Keratinocyte (primary cell): ENCODE measurements at regions not wholly inside any gene's neighbourhood (a gene's known extent, or its start where the extent isn't known, plus 50 kb on each side); places are given as distances from the start of the nearest gene placed in this dataset.

ENCODE experiments used
- DNase-seq: peaks from one replicate; pipeline ENCODE4 v3.0.0-alpha.2; 2011; ENCODE audit warnings: low read depth, missing footprints, low spot score
- FAIRE-seq: peaks from 2 replicates; lab custom pipeline; 2011; peaks lifted over from hg19 to GRCh38; lab: Jason Lieb, UNC
- H2AFZ ChIP-seq: 2 replicates; pipeline ENCODE4 v1.6.0; 2012; ENCODE audit warnings: low read length, control low read depth, inconsistent platforms; ENCODE audit not compliant: control insufficient read depth
- H3K27ac ChIP-seq: 2 replicates; pipeline ENCODE4 v1.5.1; 2011; ENCODE audit warnings: low read length; ENCODE audit not compliant: control insufficient read depth, insufficient read depth
- H3K27me3 ChIP-seq: 3 replicates; pipeline ENCODE4 v1.6.0; 2011; ENCODE audit warnings: low read length; ENCODE audit not compliant: control insufficient read depth, insufficient read depth; ENCODE audit errors: extremely low read depth
- H3K36me3 ChIP-seq, 2 experiments: 2 replicates in 1 of 2; 3 replicates in 1 of 2; pipeline ENCODE4 v1.5.1; 2011; ENCODE audit warnings: low read length in 2 of 2, mild to moderate bottlenecking in 1 of 2; ENCODE audit not compliant: control insufficient read depth in 2 of 2, insufficient read depth in 2 of 2; ENCODE audit errors: extremely low read depth in 1 of 2
- H3K4me1 ChIP-seq: 3 replicates; pipeline ENCODE4 v1.5.1; 2011; ENCODE audit warnings: low read length; ENCODE audit not compliant: control insufficient read depth, insufficient read depth; ENCODE audit errors: extremely low read depth
- H3K4me2 ChIP-seq: 3 replicates; pipeline ENCODE4 v1.6.0; 2011; ENCODE audit warnings: low read depth, low read length; ENCODE audit not compliant: control insufficient read depth, insufficient read depth; ENCODE audit errors: extremely low read depth
- H3K4me3 ChIP-seq, 3 experiments: fragments of 200-600 bp in 1 of 3; sonication (generic) in 1 of 3; 2 replicates in 2 of 3; 3 replicates in 1 of 3; pipeline ENCODE4 v1.5.1; 2011 to 2016; ENCODE audit warnings: low read length in 3 of 3, mild to moderate bottlenecking in 3 of 3, control low read depth in 2 of 3, inconsistent platforms in 1 of 3, low read depth in 1 of 3, mixed read lengths in 1 of 3, mixed run types in 1 of 3, moderate library complexity in 1 of 3; ENCODE audit not compliant: control insufficient read depth in 2 of 3, insufficient read depth in 2 of 3; ENCODE audit errors: extremely low read depth in 1 of 3
- H3K79me2 ChIP-seq: 2 replicates; pipeline ENCODE4 v1.6.0; 2012; ENCODE audit warnings: low read length; ENCODE audit not compliant: control insufficient read depth, insufficient read depth
- H3K9ac ChIP-seq: 3 replicates; pipeline ENCODE4 v1.6.0; 2011; ENCODE audit warnings: low read length; ENCODE audit not compliant: control insufficient read depth, insufficient read depth; ENCODE audit errors: extremely low read depth
- H3K9me1 ChIP-seq: 3 replicates; pipeline ENCODE4 v1.6.0; 2011; ENCODE audit warnings: low read length; ENCODE audit not compliant: control insufficient read depth, insufficient read depth; ENCODE audit errors: extremely low read depth
- H3K9me3 ChIP-seq: 2 replicates; pipeline ENCODE4 v1.5.1; 2012; ENCODE audit warnings: low read depth, low read length; ENCODE audit not compliant: control insufficient read depth
- H4K20me1 ChIP-seq: 3 replicates; pipeline ENCODE4 v1.6.0; 2011; ENCODE audit warnings: low read length; ENCODE audit not compliant: control insufficient read depth, insufficient read depth; ENCODE audit errors: extremely low read depth
- CTCF ChIP-seq, 3 experiments: IDR thresholded peaks in 1 of 3; conservative IDR thresholded peaks in 1 of 3; optimal IDR thresholded peaks in 1 of 3; 2 replicates in 2 of 3; 3 replicates in 1 of 3; pipeline versions ENCODE3 to v1.5.1; 2011; ENCODE audit warnings: low read length in 3 of 3, mild to moderate bottlenecking in 3 of 3, moderate library complexity in 2 of 3, control low read depth in 1 of 3, inconsistent platforms in 1 of 3; ENCODE audit not compliant: insufficient read depth in 2 of 3; ENCODE audit errors: extremely low read depth in 1 of 3
- EZH2 ChIP-seq: IDR thresholded peaks from one replicate; pipeline ENCODE4 v1.6.1; 2012; ENCODE audit warnings: inconsistent platforms, mild to moderate bottlenecking, low read length, moderate library complexity
- dilution Hi-C: fragments of 300-500 bp; cut with MboI; formaldehyde crosslinking; loops from one replicate; pipeline ENCODE4 v1.7.0; 2020; ENCODE audit warnings: low sequenced_read_pairs; ENCODE audit not compliant: extremely low pct_ligation_motif_present

GRCh38 chr20:11234608-11235007, 560.8 kb upstream of the JAG1 start:
- no peaks in the 10 kb centered on the region for H3K9me3 ChIP-seq
- H3K27ac ChIP-seq: no peak overlapping the region
- no peaks in the 10 kb centered on the region for H3K27me3 ChIP-seq
- no peak overlapping the region for H3K4me3 ChIP-seq
- dilution Hi-C loops: no loop called here
- no peaks in the 10 kb centered on the region for H3K36me3 ChIP-seq
- TF ChIP-seq CTCF (optimal IDR thresholded peaks at IDR 0.05 in 1 of 3, IDR thresholded peaks at IDR 0.05 in 1 of 3, conservative IDR thresholded peaks at IDR 0.05 in 1 of 3; ENCODE audit: extremely low read depth in 1 of 3, insufficient read depth in 2 of 3, low read length in 3 of 3) (no peak), EZH2 (no peak)
- DNase-seq: no peak
- H2AFZ ChIP-seq: peak overlapping the region; percentile 74
- H3K9ac ChIP-seq: no peak overlapping the region
- no peak for FAIRE-seq
- no peaks in the 10 kb centered on the region for H3K9me1 ChIP-seq
- no peaks in the 10 kb centered on the region for H4K20me1 ChIP-seq
- peaks cover 15% of the 10 kb centered on the region for H3K4me1 ChIP-seq
- no peak overlapping the region for H3K4me2 ChIP-seq
- H3K79me2 ChIP-seq: no peaks in the 10 kb centered on the region

- Histone ChIP-seq H3K36me3 (no peaks in the 10 kb centered on the region), H3K4me3 (no peak overlapping the region), H2AFZ (peak overlapping the region; percentile 74), H3K9ac (no peak overlapping the region), H3K9me3 (no peaks in the 10 kb centered on the region), H3K4me2 (no peak overlapping the region), H3K27me3 (no peaks in the 10 kb centered on the region), H3K9me1 (no peaks in the 10 kb centered on the region), H3K79me2 (no peaks in the 10 kb centered on the region), H4K20me1 (no peaks in the 10 kb centered on the region), H3K27ac (no peak overlapping the region), H3K4me1 (peaks cover 10% of the 10 kb centered on the region)
- DNase-seq (no peak), FAIRE-seq (peak; percentile 78)
- TF ChIP-seq CTCF (optimal IDR thresholded peaks at IDR 0.05 in 1 of 3, IDR thresholded peaks at IDR 0.05 in 1 of 3, conservative IDR thresholded peaks at IDR 0.05 in 1 of 3; ENCODE audit: extremely low read depth in 1 of 3, insufficient read depth in 2 of 3, low read length in 3 of 3) (no peak), EZH2 (no peak)
- dilution Hi-C loops: no loop called here
Observed at GRCh38 chr20:11235058-11235457, 561.3 kb upstream of the JAG1 start.
